CD4-positive, alpha-beta T cell treated with Interleukin-17A for 4 hours (primary cell): ENCODE measurements at regions not wholly inside any gene's neighbourhood (a gene's known extent, or its start where the extent isn't known, plus 50 kb on each side); places are given as distances from the start of the nearest gene placed in this dataset.
"Not testable (repeated sequence)": the region's sequence is repeated elsewhere in the genome, so short reads cannot be mapped to it uniquely, and the experiment has no call there.

Experiments
- DNase-seq: peaks from one replicate; pipeline ENCODE4 v3.0.0-alpha.2; 2020; ENCODE audit warnings: mixed read lengths

DNA sequence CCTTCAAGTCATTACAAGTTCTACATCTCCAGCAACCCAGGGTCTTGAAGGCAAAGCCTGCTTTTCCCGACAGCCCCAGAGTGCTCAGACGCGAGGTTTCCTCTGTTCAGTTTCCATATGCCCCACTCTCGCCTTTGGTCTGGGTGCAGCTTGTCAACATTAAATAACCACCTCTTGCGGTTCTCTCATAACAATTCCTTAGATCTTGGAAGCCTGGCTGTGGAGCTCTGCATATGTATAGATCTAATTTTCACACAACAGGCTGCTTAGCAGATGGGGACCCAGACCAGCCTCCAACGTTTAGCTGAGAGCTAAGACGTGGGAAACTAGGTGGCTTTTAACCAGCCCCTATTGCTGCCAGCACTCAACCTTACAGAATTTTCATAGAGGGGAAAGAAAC is 295.5 kb downstream of the RPLP1 start:
- DNase-seq: no peak

DNA sequence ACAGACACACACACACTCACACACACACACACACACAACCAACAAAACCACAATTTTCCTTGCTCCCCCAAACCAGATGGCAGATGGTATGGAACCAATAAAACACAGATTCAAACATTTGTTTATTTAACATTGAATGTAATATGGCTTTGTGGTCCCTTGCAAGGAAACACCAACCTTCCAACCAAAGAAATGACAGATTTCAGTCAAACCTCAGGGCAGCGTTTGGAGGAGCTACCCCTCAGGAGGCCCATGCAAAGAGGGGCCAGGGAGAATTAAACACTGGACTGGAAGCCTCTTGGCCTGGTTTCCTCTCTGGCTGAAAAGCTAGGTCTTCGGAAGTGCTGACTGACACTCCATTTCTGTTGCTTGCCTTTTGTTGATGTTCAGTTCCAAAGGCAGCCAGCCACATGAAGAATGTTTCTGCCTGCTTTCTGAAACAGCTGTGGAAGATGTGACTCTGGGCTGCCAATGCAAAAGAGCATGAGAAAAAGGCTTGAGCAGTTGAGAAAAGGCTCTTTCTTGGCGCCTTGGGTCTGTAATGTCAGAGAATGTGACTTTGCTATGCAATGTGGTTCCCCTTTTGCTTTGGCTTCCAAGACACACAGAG is 296.1 kb downstream of the RPLP1 start:
- no peak for DNase-seq

DNA sequence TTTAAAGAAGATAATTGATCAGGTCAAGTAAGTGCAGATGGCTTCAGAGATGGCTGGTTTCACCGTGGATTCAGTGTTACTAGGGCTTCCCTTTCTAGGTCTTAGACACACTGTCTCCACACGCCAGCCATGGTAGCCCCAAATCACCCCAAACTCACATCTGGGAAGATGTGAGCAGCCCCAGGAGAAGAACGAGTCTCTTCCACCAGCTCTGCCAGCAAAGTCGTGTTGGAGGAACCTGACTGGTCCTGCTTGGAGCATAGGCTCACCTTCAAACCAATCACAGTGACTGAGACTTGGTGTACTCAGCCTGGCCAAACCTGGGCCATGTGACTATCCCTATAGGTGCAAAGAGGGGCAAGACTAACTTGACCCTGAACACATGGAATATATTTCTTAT is 296.7 kb downstream of the RPLP1 start:
- no peak for DNase-seq

DNA sequence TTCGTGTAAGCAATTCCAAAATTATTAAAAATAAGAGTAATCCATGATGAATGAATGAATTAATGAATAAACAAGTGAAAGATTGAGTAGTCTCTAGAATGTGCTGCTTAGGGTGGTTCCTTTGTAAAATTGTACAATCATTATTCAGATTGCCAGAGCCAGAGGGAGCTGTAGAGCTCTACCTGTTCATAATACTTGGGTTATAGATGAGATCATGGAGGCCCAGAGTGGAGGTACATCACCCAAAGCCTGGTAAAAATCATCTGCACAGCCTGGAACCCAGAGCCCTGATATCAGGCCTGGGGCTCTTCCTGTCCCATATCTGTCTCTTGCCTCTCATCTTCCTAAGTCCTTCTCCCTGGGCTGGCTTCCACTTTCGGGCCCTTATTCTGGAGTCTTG is 297.2 kb downstream of the RPLP1 start:
- peak; percentile 51 for DNase-seq

DNA sequence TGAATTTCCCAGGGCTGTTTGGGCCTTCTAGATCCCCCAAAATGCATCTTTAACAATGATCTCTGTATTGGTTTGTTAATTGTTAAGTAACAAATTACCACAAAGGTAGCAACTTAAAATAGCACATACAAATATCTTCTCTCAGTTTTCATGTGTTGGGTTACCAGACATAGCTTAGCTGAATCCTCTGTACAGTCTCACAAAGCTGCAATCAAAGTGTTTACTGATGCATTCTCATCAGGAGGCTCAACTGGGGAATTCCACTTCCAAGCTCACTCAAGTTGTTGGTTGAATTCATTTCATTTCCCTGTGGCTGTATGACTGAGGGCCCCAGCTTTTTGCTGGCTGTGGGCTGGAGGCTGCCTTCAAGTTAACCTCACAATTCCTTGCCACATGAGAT is 297.6 kb downstream of the RPLP1 start:
- no peak for DNase-seq

DNA sequence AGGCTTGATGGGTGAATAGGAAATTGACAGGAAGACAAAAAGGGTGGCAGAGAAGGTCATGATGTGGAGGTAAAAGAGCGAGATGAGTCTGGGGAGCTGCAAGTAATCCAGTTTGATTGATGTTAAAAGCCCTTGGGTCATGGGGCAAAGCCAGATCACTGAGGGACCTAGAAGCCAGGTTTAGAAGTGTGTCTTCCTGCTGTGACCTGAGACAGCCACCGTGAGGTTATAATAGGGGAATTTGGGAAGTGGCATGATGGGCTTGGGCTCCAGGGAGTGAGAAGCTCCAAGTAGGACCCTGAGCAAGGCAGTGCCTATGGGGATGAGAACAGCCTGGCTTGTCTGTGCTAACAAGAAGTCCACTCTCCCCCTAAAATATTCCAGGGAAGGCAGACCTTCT is 298.5 kb downstream of the RPLP1 start:
- DNase-seq: no peak

DNA sequence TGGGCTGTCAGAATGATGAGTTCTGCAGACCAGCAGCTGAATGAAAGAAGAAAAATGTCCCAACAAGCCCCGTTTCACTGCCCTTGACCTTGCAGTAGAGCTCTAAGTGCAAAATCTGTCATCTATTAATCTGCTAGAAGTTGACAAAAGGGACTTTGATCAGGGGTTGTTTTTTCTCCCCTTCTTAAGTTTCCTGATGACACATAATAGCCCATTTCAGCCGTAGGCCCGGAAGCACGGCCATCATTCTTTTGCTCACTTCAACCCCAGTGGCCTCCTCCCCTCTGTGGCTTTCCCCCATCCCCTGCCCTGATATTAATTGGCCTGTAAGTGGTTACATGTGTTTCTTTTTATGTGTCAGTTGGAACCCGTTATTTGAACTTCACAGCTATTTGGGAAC is 298.9 kb downstream of the RPLP1 start:
- no peak for DNase-seq

DNA sequence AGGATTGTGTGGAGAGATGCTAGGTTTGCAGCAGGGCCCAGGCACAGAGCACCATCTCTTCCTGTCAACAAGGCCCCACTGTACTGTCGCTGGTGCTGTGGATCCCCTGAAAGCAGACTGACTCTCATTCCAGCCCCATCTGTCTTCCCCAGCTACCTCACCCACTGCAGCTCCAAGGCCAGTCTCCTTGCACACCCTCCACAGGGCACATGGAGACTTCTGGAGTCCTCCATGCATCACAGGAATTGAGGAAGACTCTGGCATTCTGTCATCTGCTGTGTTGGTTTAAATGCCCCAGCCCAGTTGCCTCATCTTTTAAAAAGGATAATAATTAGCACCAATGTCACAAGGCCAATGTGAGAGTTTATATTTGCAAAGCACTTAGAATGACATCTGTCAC is 301.2 kb downstream of the RPLP1 start:
- DNase-seq: no peak

DNA sequence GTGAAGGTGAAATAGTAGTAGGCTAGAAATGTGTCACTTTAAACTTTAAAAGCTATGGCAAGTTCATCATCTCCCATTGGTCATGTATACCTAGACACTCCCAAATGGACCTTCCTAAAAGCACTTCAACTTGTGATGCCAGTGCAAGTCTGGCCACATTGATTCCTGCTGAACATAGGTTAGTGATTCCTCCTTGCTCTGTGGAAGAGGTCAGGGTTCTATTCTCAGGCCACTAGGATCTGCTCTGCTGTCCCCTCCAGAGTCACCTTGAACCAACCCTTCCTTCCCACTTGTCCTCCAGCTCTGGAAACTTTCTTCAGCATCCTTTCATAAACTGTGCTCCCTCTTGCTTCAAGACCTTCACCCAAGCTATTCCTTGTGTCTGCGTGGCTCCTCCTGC is 301.7 kb downstream of the RPLP1 start:
- no peak for DNase-seq

DNA sequence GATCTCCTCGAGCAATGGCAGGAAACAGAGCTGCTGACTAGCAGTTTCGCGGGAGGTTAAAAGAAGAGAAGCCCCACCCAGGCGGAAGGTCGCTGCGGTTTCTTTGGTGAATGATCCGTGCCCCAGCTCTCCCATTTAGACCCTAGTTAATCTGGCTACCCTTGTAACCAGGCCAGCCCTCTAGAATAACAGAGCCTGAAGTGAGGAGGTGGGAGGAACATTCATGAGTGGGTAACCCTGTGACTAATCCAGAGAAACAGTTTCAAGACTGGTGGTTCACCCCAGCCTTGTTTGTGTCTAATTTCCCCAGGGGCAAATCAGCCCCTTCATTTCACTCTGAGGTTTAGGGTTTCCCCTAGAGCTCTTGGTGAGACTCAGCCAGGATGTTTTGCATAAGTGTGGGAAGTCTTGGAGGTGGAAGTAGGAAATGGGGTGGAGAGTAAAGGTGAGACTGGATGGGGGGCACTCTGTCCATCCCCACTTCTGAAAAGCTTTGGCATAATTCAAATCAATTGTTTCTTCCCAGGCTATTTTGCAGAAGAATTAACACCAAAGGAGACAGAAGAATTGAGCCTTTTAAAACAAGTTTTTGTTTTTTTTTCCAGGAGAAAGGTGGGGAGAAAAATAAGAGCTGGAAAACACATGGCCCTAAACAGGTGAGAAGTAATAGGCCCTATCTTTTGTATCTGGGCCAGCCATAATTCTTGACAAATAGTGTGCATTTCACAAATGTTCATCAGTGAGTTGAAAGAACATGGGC is 303.1 kb downstream of the RPLP1 start:
- peak; percentile 89 for DNase-seq

DNA sequence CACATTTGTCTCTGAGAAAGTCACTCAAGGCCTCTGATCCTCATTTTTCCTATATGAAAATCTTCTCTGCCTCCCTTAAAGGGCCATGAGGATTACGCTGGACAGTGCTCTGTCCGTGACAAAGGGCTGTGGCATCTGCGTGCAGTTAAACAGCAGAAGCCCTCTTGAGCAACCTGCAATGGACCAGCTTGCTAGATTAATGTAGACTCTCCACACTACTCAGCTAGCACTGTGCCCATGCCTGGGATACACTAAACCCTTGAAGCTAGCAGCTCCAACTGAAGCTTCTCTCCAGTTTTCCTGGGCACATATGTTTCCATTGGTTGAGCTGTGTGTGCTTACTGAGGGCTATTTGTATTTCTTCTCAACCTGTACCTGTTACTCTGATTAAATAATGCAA is 303.8 kb downstream of the RPLP1 start:
- DNase-seq: no peak

DNA sequence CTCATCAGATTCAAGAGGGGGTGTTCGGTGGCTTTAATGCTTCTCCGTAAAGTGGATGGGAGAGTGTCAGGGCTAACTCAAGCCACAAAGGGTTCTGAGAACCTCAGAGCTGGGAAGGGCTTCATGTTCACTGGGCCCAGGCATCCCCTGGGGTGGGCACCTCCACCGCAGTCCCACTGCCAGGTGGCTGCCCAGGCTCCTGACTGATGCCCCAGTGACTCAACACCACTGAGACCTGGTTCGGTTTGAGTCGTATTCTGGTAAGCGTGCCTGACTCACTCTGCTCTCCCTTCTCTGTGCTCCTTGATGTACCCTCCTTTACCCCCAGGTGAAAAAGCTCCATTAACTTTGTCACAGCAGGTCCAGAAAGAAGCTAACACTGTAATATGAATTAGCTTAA is 304.6 kb downstream of the RPLP1 start:
- peak; percentile 70 for DNase-seq

DNA sequence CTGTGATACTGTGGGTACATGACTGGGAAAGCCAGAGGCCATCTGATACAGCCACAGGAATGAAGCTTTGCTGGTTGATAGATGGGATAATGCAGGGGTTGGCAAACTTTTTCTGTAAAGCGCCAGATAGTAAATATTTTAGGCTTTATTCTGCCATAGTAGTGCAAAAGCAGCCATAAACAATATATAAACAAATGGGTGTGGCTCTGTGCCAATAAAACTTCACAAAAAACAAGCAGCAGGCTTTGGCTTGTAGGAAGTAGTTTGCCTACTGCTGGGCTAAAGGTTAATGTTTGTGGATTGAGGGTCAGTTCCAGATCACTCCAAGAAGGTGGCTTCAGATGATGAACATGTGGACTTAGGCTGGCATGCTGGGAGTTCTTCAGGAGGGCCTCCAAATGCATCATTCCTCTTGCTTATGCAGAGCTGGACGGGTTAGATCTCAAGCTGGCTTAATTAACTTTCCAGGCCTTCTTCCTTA is 305.7 kb downstream of the RPLP1 start:
- no peak for DNase-seq

DNA sequence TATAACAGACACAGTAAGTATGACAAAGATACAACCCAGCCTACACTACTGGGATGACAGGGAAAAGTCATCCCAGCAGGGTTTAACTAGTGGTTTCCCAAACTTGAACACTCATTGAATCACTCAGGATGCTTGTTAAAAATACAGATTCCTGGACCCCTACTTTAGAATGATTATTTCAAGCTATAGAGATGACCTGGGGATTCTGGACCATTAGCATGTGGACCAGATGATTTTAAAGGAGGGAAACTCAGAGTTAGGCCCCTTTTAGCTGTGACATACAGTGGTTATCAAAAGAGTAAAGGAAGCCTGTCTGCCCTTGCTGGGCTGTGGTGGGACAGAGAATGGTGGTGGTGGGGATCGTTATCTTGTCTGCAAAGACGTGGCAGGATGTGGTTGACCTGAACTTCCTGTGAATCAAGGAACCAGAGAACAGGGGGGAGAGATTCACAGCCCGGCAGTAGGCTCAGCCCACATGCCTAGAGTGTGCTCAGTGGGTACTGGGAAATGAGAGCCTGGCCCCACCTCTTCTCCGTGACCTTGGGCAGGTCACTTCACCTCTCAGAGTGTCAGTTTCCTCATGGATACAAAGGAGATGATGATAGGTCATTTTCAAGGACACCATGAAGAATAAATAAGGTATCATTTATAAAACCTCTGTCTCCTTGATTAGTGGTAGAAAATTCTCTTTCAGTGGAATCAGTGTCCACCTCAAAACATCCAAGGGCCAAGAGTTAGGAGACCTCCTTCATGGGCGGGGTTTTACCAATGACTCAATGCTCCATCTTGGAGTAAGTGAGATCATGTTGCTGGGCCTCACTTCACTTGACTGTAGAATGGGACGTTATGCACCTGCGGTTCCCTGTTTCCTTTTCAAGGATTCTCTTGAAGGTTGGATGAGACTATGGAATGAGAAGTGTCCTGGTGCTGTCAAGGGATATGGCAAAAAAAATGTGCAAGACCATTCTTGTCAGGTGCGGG is 306.5 kb downstream of the RPLP1 start:
- peak; percentile 88 for DNase-seq

DNA sequence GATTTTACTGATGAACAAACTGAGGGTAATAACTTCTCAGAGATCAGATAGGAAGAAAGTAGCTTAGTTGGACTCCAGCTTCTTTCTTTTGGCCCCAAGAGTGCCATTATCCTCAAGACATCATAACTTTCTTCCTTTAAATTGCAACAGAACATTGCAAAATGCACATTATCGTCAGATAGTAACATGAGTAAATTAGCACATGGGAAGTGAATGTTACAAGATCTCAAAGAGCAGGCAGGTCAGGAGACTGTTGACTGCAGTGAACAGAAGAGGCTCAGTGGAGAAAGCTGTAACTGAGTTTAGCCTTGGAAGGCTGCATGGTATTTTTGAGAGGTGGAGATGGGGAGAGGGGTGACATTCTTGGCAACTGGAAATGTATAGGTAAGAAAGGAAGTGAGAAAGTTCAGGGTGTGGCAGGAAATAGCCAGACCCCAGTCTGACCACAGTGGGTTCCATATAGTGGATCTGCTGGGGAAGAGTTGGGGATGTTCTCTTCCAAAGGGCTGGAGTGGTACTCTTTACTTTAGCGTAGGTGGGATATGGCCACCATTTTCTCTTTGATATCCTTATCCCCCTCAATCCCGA is 307.7 kb downstream of the RPLP1 start:
- peak; percentile 32 for DNase-seq

DNA sequence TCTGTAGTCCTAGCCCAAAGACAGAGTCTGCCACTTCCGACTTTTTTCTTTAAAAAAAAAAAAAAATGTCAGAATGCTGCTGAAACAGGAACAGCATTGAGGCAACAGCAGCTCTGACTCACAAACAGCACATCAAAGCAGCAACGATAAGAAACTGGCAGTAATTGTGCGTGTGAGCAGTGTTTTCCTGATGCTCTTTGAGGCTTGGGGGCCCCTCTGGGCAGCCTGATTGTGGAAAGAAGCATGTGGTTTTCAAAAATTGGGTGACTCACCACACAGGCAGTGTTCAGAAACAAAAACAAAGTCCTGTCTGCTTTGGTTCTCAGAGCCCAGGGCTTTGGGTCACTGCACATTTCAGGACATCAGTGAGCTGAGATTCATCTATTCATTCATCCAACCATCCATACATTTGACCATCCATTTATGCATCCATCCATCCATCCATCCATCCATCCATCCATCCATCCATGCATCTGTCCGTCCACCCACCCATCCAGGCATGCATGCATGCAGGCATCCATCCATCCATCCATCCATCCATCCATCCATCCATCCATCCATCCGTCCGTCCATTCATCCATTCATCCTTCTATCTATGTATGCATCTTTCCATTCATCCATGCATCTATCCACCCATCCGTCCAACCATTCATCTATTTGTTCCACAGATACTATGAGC is 308.4 kb downstream of the RPLP1 start:
- DNase-seq: peak; percentile 84

DNA sequence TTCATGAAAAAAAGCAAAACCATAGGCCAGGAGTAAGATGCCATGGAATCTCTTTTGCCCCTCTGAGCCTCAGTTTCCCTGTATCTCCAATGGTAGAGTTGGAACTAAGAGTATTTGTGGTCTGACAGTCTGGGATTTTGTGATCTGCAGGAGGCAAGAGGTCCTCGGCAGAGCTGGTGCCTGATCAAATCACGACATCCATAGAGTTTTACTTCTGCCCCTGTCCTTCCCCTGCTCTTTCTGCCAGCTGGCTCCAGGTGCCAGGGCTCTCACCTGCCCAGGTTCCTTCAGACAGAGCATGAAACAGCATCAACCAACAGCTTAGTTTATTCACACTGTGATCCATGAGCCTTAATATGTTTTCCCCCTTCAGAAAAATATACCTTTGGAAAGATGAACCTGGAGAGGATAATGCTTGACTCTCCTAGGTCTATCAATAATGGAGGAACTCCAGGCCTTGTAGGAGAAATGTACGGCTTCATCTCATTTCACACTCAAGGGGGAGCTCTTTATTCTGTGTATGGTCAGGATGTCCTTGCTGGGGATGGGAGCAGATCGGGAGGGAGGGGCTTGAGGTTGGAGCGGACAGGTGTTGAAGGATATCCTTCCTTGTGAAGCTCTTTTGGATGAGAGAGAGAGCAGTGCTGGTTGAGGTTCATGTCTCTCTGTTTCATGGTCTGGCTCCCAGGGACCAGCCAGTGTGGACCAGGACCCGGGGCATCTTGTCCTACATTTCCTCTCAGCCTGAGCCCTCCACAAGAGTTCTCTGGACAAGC is 309.9 kb downstream of the RPLP1 start:
- DNase-seq: no peak

DNA sequence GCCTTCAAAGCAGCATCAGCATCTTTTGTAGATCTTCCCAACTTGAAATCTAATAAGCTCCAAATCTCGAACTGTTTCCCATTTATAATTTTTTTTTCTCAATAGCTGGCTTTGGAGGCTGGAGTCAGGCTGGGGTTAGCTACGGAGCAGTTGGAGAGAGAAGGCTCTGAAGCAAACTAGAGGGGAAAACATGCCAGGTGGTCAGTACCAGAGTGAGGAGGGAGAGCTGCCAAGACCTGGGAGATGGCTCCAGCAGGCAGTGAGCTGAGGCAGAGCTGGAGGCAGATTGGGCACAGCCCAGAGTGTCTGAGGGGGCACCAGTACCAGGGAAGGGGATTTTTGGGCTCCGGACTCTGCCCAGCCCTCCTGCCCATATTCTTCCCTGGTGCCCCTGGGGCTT is 311.2 kb downstream of the RPLP1 start:
- DNase-seq: no peak

DNA sequence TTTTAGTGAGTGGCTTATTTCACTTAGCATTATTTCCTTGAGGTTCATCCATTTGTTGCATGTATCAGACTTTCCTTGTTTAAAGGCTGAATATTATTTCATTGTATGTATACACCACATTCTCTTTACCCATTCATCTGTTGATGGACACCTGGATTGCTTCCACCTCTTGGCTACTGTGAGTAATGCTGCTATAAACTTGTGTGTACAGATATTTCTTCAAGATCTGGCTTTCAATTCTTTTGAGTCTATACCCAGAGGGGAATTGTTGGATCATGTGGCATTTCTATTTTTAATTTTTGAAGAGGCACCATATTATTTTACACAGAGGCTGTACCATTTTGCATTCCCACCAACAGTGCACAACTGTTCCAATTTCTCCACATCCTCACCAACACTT is 313.5 kb downstream of the RPLP1 start:
- DNase-seq: no peak

DNA sequence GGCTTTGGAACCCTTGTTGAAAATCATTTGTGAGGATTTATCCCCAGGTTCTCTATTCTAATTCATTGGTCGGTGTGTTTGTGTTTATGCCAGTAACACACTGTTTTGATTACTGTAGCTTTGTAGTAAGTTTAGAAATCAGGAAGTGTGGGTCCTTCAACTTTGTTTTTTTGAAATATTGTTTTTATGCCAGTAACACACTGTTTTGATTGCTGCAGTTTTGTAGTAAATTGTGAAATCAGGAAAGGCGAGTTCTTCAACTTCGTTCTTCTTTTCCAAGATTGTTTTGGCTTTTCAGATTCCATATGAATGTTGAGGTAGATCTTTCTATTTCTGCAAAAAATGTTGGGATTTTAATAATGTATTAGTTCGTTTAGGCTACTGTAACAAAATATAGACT is 314.6 kb downstream of the RPLP1 start:
- DNase-seq: no peak

DNA sequence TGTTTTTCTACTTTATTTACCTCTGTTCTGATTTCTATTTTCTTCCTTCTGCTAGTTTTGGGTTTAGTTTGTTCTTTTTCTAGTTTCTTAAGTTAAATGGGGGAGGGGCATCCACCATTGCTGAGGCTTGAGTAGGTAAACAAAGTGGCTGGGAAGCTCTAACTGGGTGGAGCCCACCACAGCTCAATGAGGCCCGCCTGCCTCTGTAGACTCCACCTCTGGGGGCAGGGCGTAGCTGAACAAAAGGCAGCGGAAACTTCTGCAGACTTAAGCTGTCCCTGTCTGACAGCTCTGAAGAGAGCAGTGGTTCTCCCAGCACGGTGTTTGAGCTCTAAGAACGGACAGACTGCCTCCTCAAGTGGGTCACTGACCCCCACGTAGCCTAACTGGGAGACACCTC is 316.7 kb downstream of the RPLP1 start:
- DNase-seq: peak; percentile 61

DNA sequence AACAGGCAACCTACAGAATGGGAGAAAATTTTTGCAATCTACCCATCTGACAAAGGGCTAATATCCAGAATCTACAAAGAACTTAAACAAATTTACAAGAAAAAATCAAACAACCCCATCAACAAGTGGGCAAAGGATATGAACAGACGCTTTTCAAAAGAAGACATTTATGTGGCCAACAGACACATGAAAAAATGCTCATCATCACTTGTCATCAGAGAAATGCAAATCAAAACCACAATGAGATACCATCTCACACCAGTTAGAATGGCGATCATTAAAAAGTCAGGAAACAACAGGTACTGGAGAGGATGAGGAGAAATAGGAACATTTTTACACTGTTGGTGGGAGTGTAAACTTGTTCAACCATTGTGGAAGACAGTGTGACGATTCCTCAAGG is 321.6 kb downstream of the RPLP1 start:
- DNase-seq: not testable (repeated sequence)
